ENCODE measurements at regions not wholly inside any gene's neighbourhood (a gene's known extent, or its start where the extent isn't known, plus 50 kb on each side); places are given as distances from the start of the nearest gene placed in this dataset.

- no peak for DNase-seq
- no peak for TF ChIP-seq CTCF (IDR thresholded peaks at IDR 0.05)
- H3K36me3 ChIP-seq, result no peaks in the 10 kb centered on the region
- H3K4me3 ChIP-seq, result no peak overlapping the region
- no peaks in the 10 kb centered on the region for H3K27me3 ChIP-seq
- H3K27ac ChIP-seq, result no peak overlapping the region
- no peaks in the 10 kb centered on the region for H3K9me3 ChIP-seq
- H3K4me1 ChIP-seq, result peaks cover 0 to 20% (median 6%) of the 10 kb centered on the region in 4 donors
These were observed 73.1 kb upstream of the PELI1 start for GRCh38 chr2:64217198-64217869.

GRCh38 chr2:64218137-64218802, 74.0 kb upstream of the PELI1 start:
- Histone ChIP-seq H3K4me1 (peaks cover 0 to 15% (median 6%) of the 10 kb centered on the region in 4 donors), H3K36me3 (no peaks in the 10 kb centered on the region), H3K9me3 (no peaks in the 10 kb centered on the region), H3K27me3 (no peaks in the 10 kb centered on the region), H3K4me3 (no peak overlapping the region), H3K27ac (no peak overlapping the region)
- no peak for DNase-seq
- no peak for TF ChIP-seq POLR2A (IDR thresholded peaks at IDR 0.05)
- no peak for TF ChIP-seq CTCF (IDR thresholded peaks at IDR 0.05)

GRCh38 chr2:64219149-64219548, 74.9 kb upstream of the PELI1 start:
- Histone ChIP-seq H3K4me3 (no peak overlapping the region), H3K36me3 (no peaks in the 10 kb centered on the region), H3K27me3 (no peaks in the 10 kb centered on the region), H3K9me3 (no peaks in the 10 kb centered on the region), H3K27ac (no peak overlapping the region), H3K4me1 (peaks cover 0 to 6% (median 3%) of the 10 kb centered on the region in 4 donors)
- TF ChIP-seq POLR2A (IDR thresholded peaks at IDR 0.05), result no peak
- TF ChIP-seq CTCF (IDR thresholded peaks at IDR 0.05), result no peak
- DNase-seq, result no peak

GRCh38 chr2:64220265-64220664, 76.0 kb upstream of the PELI1 start:
- no peak for DNase-seq
- Histone ChIP-seq H3K27me3 (no peaks in the 10 kb centered on the region), H3K4me3 (no peak overlapping the region), H3K27ac (no peak overlapping the region), H3K36me3 (no peaks in the 10 kb centered on the region), H3K9me3 (no peaks in the 10 kb centered on the region), H3K4me1 (no peaks in the 10 kb centered on the region)
- TF ChIP-seq CTCF (IDR thresholded peaks at IDR 0.05), result no peak
- TF ChIP-seq POLR2A (IDR thresholded peaks at IDR 0.05), result no peak

GRCh38 chr2:64220894-64221617, 76.8 kb upstream of the PELI1 start:
- H3K9me3 ChIP-seq, result no peaks in the 10 kb centered on the region
- no peak for DNase-seq
- H3K27ac ChIP-seq, result no peak overlapping the region
- TF ChIP-seq POLR2A (IDR thresholded peaks at IDR 0.05), result no peak
- TF ChIP-seq CTCF (IDR thresholded peaks at IDR 0.05), result no peak
- H3K4me3 ChIP-seq, result no peak overlapping the region
- H3K36me3 ChIP-seq, result no peaks in the 10 kb centered on the region
- H3K4me1 ChIP-seq, result no peaks in the 10 kb centered on the region
- no peaks in the 10 kb centered on the region for H3K27me3 ChIP-seq

Data from Peyer's patch (tissue), 4 donors.